ENCODE measurements at regions not wholly inside any gene's neighbourhood (a gene's known extent, or its start where the extent isn't known, plus 50 kb on each side); places are given as distances from the start of the nearest gene placed in this dataset.

DNA sequence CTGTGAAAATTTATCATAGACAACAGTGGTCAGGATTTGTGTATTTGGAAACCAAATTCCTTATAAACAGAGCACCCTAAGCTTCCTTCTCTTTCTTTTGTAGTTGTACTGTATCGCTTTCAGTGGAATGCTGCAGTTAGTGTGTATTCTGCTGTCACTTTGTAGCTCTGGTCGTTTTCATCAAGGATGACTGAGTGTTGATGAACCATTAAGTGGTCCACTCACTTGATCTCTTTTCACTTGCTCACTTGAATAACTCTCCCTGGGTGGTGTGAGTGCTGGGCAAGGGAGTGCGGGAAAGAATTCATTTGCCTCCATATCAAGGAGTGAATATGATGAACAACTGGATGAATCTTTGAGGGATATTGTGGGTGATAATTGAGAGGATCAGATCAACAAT lies 1225.7 kb upstream of the WWC1 start (continued):
- no peak for TF ChIP-seq RFXAP (CRISPR knock-in tag; IDR thresholded peaks at IDR 0.05; ENCODE audit: borderline replicate concordance)
- TF ChIP-seq, protein P1, sequence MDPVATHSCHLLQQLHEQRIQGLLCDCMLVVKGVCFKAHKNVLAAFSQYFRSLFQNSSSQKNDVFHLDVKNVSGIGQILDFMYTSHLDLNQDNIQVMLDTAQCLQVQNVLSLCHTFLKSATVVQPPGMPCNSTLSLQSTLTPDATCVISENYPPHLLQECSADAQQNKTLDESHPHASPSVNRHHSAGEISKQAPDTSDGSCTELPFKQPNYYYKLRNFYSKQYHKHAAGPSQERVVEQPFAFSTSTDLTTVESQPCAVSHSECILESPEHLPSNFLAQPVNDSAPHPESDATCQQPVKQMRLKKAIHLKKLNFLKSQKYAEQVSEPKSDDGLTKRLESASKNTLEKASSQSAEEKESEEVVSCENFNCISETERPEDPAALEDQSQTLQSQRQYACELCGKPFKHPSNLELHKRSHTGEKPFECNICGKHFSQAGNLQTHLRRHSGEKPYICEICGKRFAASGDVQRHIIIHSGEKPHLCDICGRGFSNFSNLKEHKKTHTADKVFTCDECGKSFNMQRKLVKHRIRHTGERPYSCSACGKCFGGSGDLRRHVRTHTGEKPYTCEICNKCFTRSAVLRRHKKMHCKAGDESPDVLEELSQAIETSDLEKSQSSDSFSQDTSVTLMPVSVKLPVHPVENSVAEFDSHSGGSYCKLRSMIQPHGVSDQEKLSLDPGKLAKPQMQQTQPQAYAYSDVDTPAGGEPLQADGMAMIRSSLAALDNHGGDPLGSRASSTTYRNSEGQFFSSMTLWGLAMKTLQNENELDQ (CRISPR knock-in tag; IDR thresholded peaks at IDR 0.05; ENCODE audit: borderline replicate concordance), result no peak
- TF ChIP-seq MIER3 (CRISPR knock-in tag; IDR thresholded peaks at IDR 0.05; ENCODE audit: borderline replicate concordance), result no peak
- TF ChIP-seq, protein P2, sequence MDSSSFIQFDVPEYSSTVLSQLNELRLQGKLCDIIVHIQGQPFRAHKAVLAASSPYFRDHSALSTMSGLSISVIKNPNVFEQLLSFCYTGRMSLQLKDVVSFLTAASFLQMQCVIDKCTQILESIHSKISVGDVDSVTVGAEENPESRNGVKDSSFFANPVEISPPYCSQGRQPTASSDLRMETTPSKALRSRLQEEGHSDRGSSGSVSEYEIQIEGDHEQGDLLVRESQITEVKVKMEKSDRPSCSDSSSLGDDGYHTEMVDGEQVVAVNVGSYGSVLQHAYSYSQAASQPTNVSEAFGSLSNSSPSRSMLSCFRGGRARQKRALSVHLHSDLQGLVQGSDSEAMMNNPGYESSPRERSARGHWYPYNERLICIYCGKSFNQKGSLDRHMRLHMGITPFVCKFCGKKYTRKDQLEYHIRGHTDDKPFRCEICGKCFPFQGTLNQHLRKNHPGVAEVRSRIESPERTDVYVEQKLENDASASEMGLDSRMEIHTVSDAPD (CRISPR knock-in tag; IDR thresholded peaks at IDR 0.05), result no peak
- no peak for TF ChIP-seq KDM5B (CRISPR knock-in tag; IDR thresholded peaks at IDR 0.05; ENCODE audit: borderline replicate concordance)
- TF ChIP-seq, protein P3, sequence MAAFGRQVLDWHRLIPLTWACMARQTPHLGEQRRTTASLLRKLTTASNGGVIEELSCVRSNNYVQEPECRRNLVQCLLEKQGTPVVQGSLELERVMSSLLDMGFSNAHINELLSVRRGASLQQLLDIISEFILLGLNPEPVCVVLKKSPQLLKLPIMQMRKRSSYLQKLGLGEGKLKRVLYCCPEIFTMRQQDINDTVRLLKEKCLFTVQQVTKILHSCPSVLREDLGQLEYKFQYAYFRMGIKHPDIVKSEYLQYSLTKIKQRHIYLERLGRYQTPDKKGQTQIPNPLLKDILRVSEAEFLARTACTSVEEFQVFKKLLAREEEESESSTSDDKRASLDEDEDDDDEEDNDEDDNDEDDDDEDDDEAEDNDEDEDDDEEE (CRISPR knock-in tag; IDR thresholded peaks at IDR 0.05), result no peak
- no peak for TF ChIP-seq ZNF839 (CRISPR knock-in tag; IDR thresholded peaks at IDR 0.05; ENCODE audit: borderline replicate concordance)
- TF ChIP-seq SOX13 (IDR thresholded peaks at IDR 0.05), result no peak
- no peak for TF ChIP-seq SOX13 (CRISPR knock-in tag; conservative IDR thresholded peaks at IDR 0.05 in 1 of 2, IDR thresholded peaks at IDR 0.05 in 1 of 2)
